Smooth muscle cell (in vitro differentiated cells): ENCODE measurements at regions not wholly inside any gene's neighbourhood (a gene's known extent, or its start where the extent isn't known, plus 50 kb on each side); places are given as distances from the start of the nearest gene placed in this dataset.

Experiments
- DNase-seq: peaks from one replicate; lab custom pipeline; 2025; ENCODE audit not compliant: unreplicated experiment; lab: John Stamatoyannopoulos, UW
- H2AFZ ChIP-seq: fragments of 200-600 bp; sonication (generic); 2 replicates; pipeline ENCODE4 v1.6.0; 2016; ENCODE audit warnings: antibody characterized with exemption, low read depth, mild to moderate bottlenecking
- H3F3A ChIP-seq: fragments of 200-600 bp; sonication (generic); 2 replicates; pipeline ENCODE4 v1.6.0; 2017; ENCODE audit warnings: antibody characterized with exemption, low read depth
- H3K27ac ChIP-seq: fragments of 200-600 bp; sonication (generic); 2 replicates; pipeline ENCODE4 v1.5.1; 2016; ENCODE audit warnings: low read depth, mild to moderate bottlenecking
- H3K27me3 ChIP-seq: fragments of 200-600 bp; sonication (generic); 2 replicates; pipeline ENCODE4 v1.6.1; 2016; ENCODE audit warnings: low read depth, mild to moderate bottlenecking
- H3K36me3 ChIP-seq: fragments of 200-600 bp; sonication (generic); 2 replicates; pipeline ENCODE4 v1.5.1; 2016; ENCODE audit warnings: low read depth
- H3K4me1 ChIP-seq: fragments of 200-600 bp; sonication (generic); 2 replicates; pipeline ENCODE4 v1.5.1; 2016; ENCODE audit warnings: low read depth
- H3K4me2 ChIP-seq: fragments of 200-600 bp; sonication (generic); 2 replicates; pipeline ENCODE4 v1.6.0; 2016; ENCODE audit warnings: mild to moderate bottlenecking
- H3K4me3 ChIP-seq: fragments of 200-600 bp; sonication (generic); 2 replicates; pipeline ENCODE4 v1.5.1; 2016; ENCODE audit warnings: mild to moderate bottlenecking
- H3K79me2 ChIP-seq: fragments of 200-600 bp; sonication (generic); 2 replicates; pipeline ENCODE4 v1.6.0; 2016; ENCODE audit warnings: low read depth, mild to moderate bottlenecking
- H3K9ac ChIP-seq: fragments of 200-600 bp; sonication (generic); 2 replicates; pipeline ENCODE4 v1.6.0; 2016; ENCODE audit warnings: low read depth
- H3K9me3 ChIP-seq: fragments of 200-600 bp; sonication (generic); replicated peaks from 2 replicates; pipeline ENCODE4 v1.5.1; 2016; ENCODE audit warnings: low read depth
- H4K20me1 ChIP-seq: fragments of 200-600 bp; sonication (generic); 2 replicates; pipeline ENCODE4 v1.6.0; 2016; ENCODE audit warnings: low read depth
- WGBS: methylation state at CpG from one replicate; pipeline ENCODE4 v1.1.7; 2016; ENCODE audit warnings: low lambda C conversion rate; 5-methylcytosine and 5-hydroxymethylcytosine counted together
- TF ChIP-seq, protein P1 (sequence below): fragments of 200-600 bp; sonication (generic); IDR thresholded peaks from 2 replicates; pipeline ENCODE4 v1.5.1; 2017; ENCODE audit warnings: borderline replicate concordance, mild to moderate bottlenecking, antibody characterized with exemption; ENCODE audit not compliant: insufficient read depth, poor library complexity, severe bottlenecking

DNA sequence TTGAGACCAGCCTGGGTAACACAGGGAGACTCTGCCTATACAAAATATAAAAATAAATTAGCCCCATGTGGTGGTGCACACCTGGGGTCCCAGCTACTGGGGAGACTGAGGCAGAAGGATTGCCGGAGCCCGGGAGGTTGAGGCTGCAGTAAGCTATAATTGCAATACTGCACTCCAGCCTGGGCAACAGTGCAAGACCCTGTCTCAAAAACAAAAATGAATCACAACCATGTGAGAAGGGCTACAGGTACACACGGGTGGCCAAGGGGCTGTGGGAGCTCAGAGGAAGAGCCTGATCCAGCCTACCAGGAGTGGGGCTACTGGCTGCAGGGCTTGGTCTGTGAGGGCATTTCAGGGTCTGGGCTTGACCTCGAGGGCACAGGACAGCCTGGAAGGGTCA is 55.2 kb upstream of the STXBP1 start:
- H3K27ac ChIP-seq = peak overlapping the region; percentile 98
- peaks cover 90% of the 10 kb centered on the region for H3K79me2 ChIP-seq
- no peaks in the 10 kb centered on the region for H3K27me3 ChIP-seq
- H4K20me1 ChIP-seq = peaks cover 60% of the 10 kb centered on the region
- no peak overlapping the region for H3K4me3 ChIP-seq
- WGBS = 89% methylated on average over 4 of the region's 4 CpGs
- H3K4me1 ChIP-seq = peaks cover 40% of the 10 kb centered on the region
- H3K9ac ChIP-seq = no peak overlapping the region
- H3K36me3 ChIP-seq = no peaks in the 10 kb centered on the region
- peak overlapping the region; percentile 70 for H3K4me2 ChIP-seq
- H3K9me3 ChIP-seq = no peaks in the 10 kb centered on the region
- peaks cover 30% of the 10 kb centered on the region for H3F3A ChIP-seq
- TF ChIP-seq, protein P1, sequence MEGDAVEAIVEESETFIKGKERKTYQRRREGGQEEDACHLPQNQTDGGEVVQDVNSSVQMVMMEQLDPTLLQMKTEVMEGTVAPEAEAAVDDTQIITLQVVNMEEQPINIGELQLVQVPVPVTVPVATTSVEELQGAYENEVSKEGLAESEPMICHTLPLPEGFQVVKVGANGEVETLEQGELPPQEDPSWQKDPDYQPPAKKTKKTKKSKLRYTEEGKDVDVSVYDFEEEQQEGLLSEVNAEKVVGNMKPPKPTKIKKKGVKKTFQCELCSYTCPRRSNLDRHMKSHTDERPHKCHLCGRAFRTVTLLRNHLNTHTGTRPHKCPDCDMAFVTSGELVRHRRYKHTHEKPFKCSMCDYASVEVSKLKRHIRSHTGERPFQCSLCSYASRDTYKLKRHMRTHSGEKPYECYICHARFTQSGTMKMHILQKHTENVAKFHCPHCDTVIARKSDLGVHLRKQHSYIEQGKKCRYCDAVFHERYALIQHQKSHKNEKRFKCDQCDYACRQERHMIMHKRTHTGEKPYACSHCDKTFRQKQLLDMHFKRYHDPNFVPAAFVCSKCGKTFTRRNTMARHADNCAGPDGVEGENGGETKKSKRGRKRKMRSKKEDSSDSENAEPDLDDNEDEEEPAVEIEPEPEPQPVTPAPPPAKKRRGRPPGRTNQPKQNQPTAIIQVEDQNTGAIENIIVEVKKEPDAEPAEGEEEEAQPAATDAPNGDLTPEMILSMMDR = no peak
- no peak for DNase-seq
- H2AFZ ChIP-seq = no peak overlapping the region

DNA sequence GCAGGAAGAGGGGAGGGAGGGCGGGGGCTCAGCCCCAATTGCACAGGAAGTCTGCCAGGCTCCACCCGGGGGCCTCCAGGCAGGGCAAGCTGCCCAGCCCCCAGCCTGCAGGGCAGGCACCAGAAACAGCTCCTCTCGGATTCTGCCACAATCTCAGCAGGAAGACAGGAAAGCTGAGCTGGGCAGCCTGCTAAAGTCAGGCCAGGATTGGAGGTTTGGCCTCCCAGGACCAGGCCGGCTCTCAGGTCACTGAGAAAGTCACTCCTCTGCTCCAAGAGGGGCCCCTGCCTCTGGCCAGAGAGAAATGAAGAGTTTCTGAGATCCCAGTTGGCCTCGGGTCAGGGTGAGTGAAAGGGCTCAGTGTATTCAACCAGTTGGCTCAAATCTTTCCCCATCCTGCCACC is 54.6 kb upstream of the STXBP1 start:
- H3F3A ChIP-seq = peaks cover 34% of the 10 kb centered on the region
- H3K36me3 ChIP-seq = no peaks in the 10 kb centered on the region
- H3K9me3 ChIP-seq = no peaks in the 10 kb centered on the region
- peaks cover 84% of the 10 kb centered on the region for H3K79me2 ChIP-seq
- WGBS = 5% methylated on average over 5 of the region's 5 CpGs
- H2AFZ ChIP-seq = no peak overlapping the region
- peak overlapping the region; percentile 70 for H3K4me2 ChIP-seq
- no peaks in the 10 kb centered on the region for H3K27me3 ChIP-seq
- peak; percentile 28 for DNase-seq
- peak overlapping the region; percentile 33 for H3K9ac ChIP-seq
- TF ChIP-seq, protein P1 = no peak
- H3K4me1 ChIP-seq = peaks cover 40% of the 10 kb centered on the region
- no peak overlapping the region for H3K4me3 ChIP-seq
- H4K20me1 ChIP-seq = peaks cover 57% of the 10 kb centered on the region
- H3K27ac ChIP-seq = peak overlapping the region; percentile 98

GRCh38 chr9:127557998-127558546 is 54.0 kb upstream of the STXBP1 start:
- TF ChIP-seq, protein P1 = no peak
- Histone ChIP-seq H4K20me1 (peaks cover 56% of the 10 kb centered on the region), H3K4me1 (peaks cover 42% of the 10 kb centered on the region), H3F3A (peaks cover 40% of the 10 kb centered on the region), H3K4me2 (peak overlapping the region; percentile 70), H3K9me3 (no peaks in the 10 kb centered on the region), H2AFZ (no peak overlapping the region), H3K36me3 (no peaks in the 10 kb centered on the region), H3K27me3 (no peaks in the 10 kb centered on the region), H3K79me2 (peaks cover 79% of the 10 kb centered on the region), H3K27ac (peak overlapping the region; percentile 98), H3K4me3 (no peak overlapping the region), H3K9ac (peak overlapping the region; percentile 33)
- 24% methylated on average over 11 of the region's 11 CpGs for WGBS
- no peak for DNase-seq
